Adipocyte (in vitro differentiated cells): ENCODE measurements at regions not wholly inside any gene's neighbourhood (a gene's known extent, or its start where the extent isn't known, plus 50 kb on each side); places are given as distances from the start of the nearest gene placed in this dataset.

Source experiments
- DNase-seq: peaks from one replicate; pipeline ENCODE4 v3.0.0-alpha.2; 2015; ENCODE audit warnings: low read depth
- H3K27me3 ChIP-seq: replicated peaks from 2 replicates; pipeline ENCODE4 v1.7.0; 2013; ENCODE audit warnings: mild to moderate bottlenecking, low read length, moderate library complexity; ENCODE audit not compliant: control insufficient read depth, insufficient read depth
- H3K36me3 ChIP-seq: 2 replicates; pipeline ENCODE4 v1.7.0; 2013; ENCODE audit warnings: low read length, mild to moderate bottlenecking, moderate library complexity; ENCODE audit not compliant: control insufficient read depth, insufficient read depth, severe bottlenecking
- H3K4me1 ChIP-seq: 2 replicates; pipeline ENCODE4 v1.7.0; 2013; ENCODE audit warnings: mild to moderate bottlenecking, low read length, moderate library complexity; ENCODE audit not compliant: control insufficient read depth, insufficient read depth
- H3K4me3 ChIP-seq: 2 replicates; pipeline ENCODE4 v1.7.0; 2013; ENCODE audit warnings: mild to moderate bottlenecking, low read length, moderate library complexity
- H3K9ac ChIP-seq: 2 replicates; pipeline ENCODE4 v1.7.0; 2013; ENCODE audit warnings: mild to moderate bottlenecking, low read length, moderate library complexity
- H3K9me3 ChIP-seq: 2 replicates; pipeline ENCODE4 v1.7.0; 2013; ENCODE audit warnings: mild to moderate bottlenecking, low read length, moderate library complexity; ENCODE audit not compliant: control insufficient read depth

GRCh38 chr10:121194696-121195523 is 343.7 kb downstream of the WDR11 start:
- no peaks in the 10 kb centered on the region for H3K4me1 ChIP-seq
- DNase-seq = no peak
- no peaks in the 10 kb centered on the region for H3K9me3 ChIP-seq
- H3K27me3 ChIP-seq = no peaks in the 10 kb centered on the region
- no peak overlapping the region for H3K4me3 ChIP-seq
- no peaks in the 10 kb centered on the region for H3K36me3 ChIP-seq
- H3K9ac ChIP-seq = no peak overlapping the region

- DNase-seq = no peak
- Histone ChIP-seq H3K36me3 (no peaks in the 10 kb centered on the region), H3K9ac (no peak overlapping the region), H3K4me1 (no peaks in the 10 kb centered on the region), H3K9me3 (no peaks in the 10 kb centered on the region), H3K4me3 (no peak overlapping the region), H3K27me3 (no peaks in the 10 kb centered on the region)
These were observed 344.4 kb downstream of the WDR11 start for GRCh38 chr10:121195524-121195910.

GRCh38 chr10:121199081-121199480 is 347.9 kb downstream of the WDR11 start:
- no peak for DNase-seq
- H3K9ac ChIP-seq = no peak overlapping the region
- H3K9me3 ChIP-seq = no peaks in the 10 kb centered on the region
- no peak overlapping the region for H3K4me3 ChIP-seq
- H3K4me1 ChIP-seq = no peaks in the 10 kb centered on the region
- no peaks in the 10 kb centered on the region for H3K36me3 ChIP-seq
- no peaks in the 10 kb centered on the region for H3K27me3 ChIP-seq

- H3K9me3 ChIP-seq = no peaks in the 10 kb centered on the region
- no peaks in the 10 kb centered on the region for H3K4me1 ChIP-seq
- H3K9ac ChIP-seq = no peak overlapping the region
- H3K36me3 ChIP-seq = no peaks in the 10 kb centered on the region
- DNase-seq = no peak
- H3K27me3 ChIP-seq = no peaks in the 10 kb centered on the region
- H3K4me3 ChIP-seq = no peak overlapping the region
These were observed 354.5 kb downstream of the WDR11 start for GRCh38 chr10:121205625-121206024.

- DNase-seq = no peak
- no peak overlapping the region for H3K9ac ChIP-seq
- no peaks in the 10 kb centered on the region for H3K36me3 ChIP-seq
These were observed 360.3 kb downstream of the WDR11 start for GRCh38 chr10:121211446-121211845.

GRCh38 chr10:121213437-121213836 is 362.3 kb downstream of the WDR11 start:
- no peak for DNase-seq
- Histone ChIP-seq H3K4me1 (peaks cover 18% of the 10 kb centered on the region), H3K4me3 (no peak overlapping the region), H3K36me3 (no peaks in the 10 kb centered on the region), H3K9ac (no peak overlapping the region), H3K27me3 (no peaks in the 10 kb centered on the region), H3K9me3 (no peaks in the 10 kb centered on the region)

More at GRCh38 chr10:121211446-121211845, 360.3 kb downstream of the WDR11 start:
- H3K9me3 ChIP-seq = no peaks in the 10 kb centered on the region
- peaks cover 6% of the 10 kb centered on the region for H3K4me1 ChIP-seq
- H3K4me3 ChIP-seq = no peak overlapping the region
- H3K27me3 ChIP-seq = no peaks in the 10 kb centered on the region

- no peak for DNase-seq
- no peaks in the 10 kb centered on the region for H3K36me3 ChIP-seq
- H3K4me1 ChIP-seq = peaks cover 18% of the 10 kb centered on the region
- H3K9me3 ChIP-seq = no peaks in the 10 kb centered on the region
- H3K9ac ChIP-seq = peak overlapping the region; percentile 3
- no peaks in the 10 kb centered on the region for H3K27me3 ChIP-seq
- peak overlapping the region; percentile 55 for H3K4me3 ChIP-seq
These were observed 365.1 kb downstream of the WDR11 start for GRCh38 chr10:121216295-121216694.

GRCh38 chr10:121216721-121217181 is 365.6 kb downstream of the WDR11 start:
- Histone ChIP-seq H3K9me3 (no peaks in the 10 kb centered on the region), H3K36me3 (no peaks in the 10 kb centered on the region), H3K9ac (peak overlapping the region; percentile 68), H3K27me3 (no peaks in the 10 kb centered on the region), H3K4me1 (peaks cover 18% of the 10 kb centered on the region), H3K4me3 (peak overlapping the region; percentile 55)
- DNase-seq = no peak

- no peaks in the 10 kb centered on the region for H3K36me3 ChIP-seq
- peak overlapping the region; percentile 68 for H3K9ac ChIP-seq
- H3K4me1 ChIP-seq = peaks cover 18% of the 10 kb centered on the region
- H3K4me3 ChIP-seq = peak overlapping the region; percentile 55
- H3K27me3 ChIP-seq = no peaks in the 10 kb centered on the region
- H3K9me3 ChIP-seq = no peaks in the 10 kb centered on the region
- no peak for DNase-seq
These were observed 366.2 kb downstream of the WDR11 start for GRCh38 chr10:121217331-121217730.

GRCh38 chr10:121221072-121221471 is 369.9 kb downstream of the WDR11 start:
- H3K9ac ChIP-seq = no peak overlapping the region
- H3K36me3 ChIP-seq = no peaks in the 10 kb centered on the region

GRCh38 chr10:121221991-121222390 is 370.8 kb downstream of the WDR11 start:
- H3K4me1 ChIP-seq = peaks cover 8% of the 10 kb centered on the region
- no peak for DNase-seq
- H3K27me3 ChIP-seq = no peaks in the 10 kb centered on the region
- H3K36me3 ChIP-seq = no peaks in the 10 kb centered on the region
- H3K9ac ChIP-seq = no peak overlapping the region
- no peaks in the 10 kb centered on the region for H3K9me3 ChIP-seq
- no peak overlapping the region for H3K4me3 ChIP-seq

More at GRCh38 chr10:121221072-121221471, 369.9 kb downstream of the WDR11 start:
- Histone ChIP-seq H3K4me3 (no peak overlapping the region), H3K27me3 (no peaks in the 10 kb centered on the region), H3K9me3 (no peaks in the 10 kb centered on the region), H3K4me1 (peaks cover 16% of the 10 kb centered on the region)
- no peak for DNase-seq
